Activated T-cell treated with anti-CD3 and anti-CD28 coated beads, Interleukin-2, amount 50 U/mL, for 1 hour (primary cell): ENCODE measurements at regions not wholly inside any gene's neighbourhood (a gene's known extent, or its start where the extent isn't known, plus 50 kb on each side); places are given as distances from the start of the nearest gene placed in this dataset.

ENCODE experiments used
- DNase-seq: peaks from one replicate; pipeline ENCODE4 v3.0.0-alpha.2; 2020

GRCh38 chr20:40588891-40589290 is 100.1 kb downstream of the MAFB start:
- no peak for DNase-seq

- DNase-seq: no peak
Observed at GRCh38 chr20:40587038-40587437, 102.0 kb downstream of the MAFB start.

- DNase-seq: no peak
Observed at GRCh38 chr20:40584130-40584809, 104.8 kb downstream of the MAFB start.

GRCh38 chr20:40583636-40584035 is 105.4 kb downstream of the MAFB start:
- no peak for DNase-seq

GRCh38 chr20:40583205-40583604 is 105.8 kb downstream of the MAFB start:
- DNase-seq: no peak

- DNase-seq: no peak
Observed at GRCh38 chr20:40582531-40582930, 106.5 kb downstream of the MAFB start.

- DNase-seq: no peak
Observed at GRCh38 chr20:40579701-40580100, 109.3 kb downstream of the MAFB start.

- no peak for DNase-seq
Observed at GRCh38 chr20:40578961-40579360, 110.1 kb downstream of the MAFB start.

GRCh38 chr20:40575851-40576250 is 113.2 kb downstream of the MAFB start:
- no peak for DNase-seq

- DNase-seq: no peak
Observed at GRCh38 chr20:40572251-40572650, 116.8 kb downstream of the MAFB start.

GRCh38 chr20:40571639-40572038 is 117.4 kb downstream of the MAFB start:
- no peak for DNase-seq

- no peak for DNase-seq
Observed at GRCh38 chr20:40568200-40568599, 120.8 kb downstream of the MAFB start.

GRCh38 chr20:40565682-40566040 is 123.4 kb downstream of the MAFB start:
- no peak for DNase-seq

GRCh38 chr20:40565001-40565681 is 123.9 kb downstream of the MAFB start:
- DNase-seq: no peak

- DNase-seq: no peak
Observed at GRCh38 chr20:40563296-40563950, 125.6 kb downstream of the MAFB start.

GRCh38 chr20:40562031-40562430 is 127.0 kb downstream of the MAFB start:
- DNase-seq: no peak

GRCh38 chr20:40561187-40561586 is 127.8 kb downstream of the MAFB start:
- no peak for DNase-seq

GRCh38 chr20:40558212-40558611 is 130.8 kb downstream of the MAFB start:
- no peak for DNase-seq

GRCh38 chr20:40551125-40551530 is 137.9 kb downstream of the MAFB start:
- DNase-seq: no peak

- DNase-seq: no peak
Observed at GRCh38 chr20:40547483-40548091, 141.4 kb downstream of the MAFB start.

GRCh38 chr20:40545478-40545877 is 143.6 kb downstream of the MAFB start:
- DNase-seq: no peak

- DNase-seq: no peak
Observed at GRCh38 chr20:40542065-40542464, 147.0 kb downstream of the MAFB start.

GRCh38 chr20:40540166-40540565 is 148.9 kb downstream of the MAFB start:
- DNase-seq: no peak

- DNase-seq: no peak
Observed at GRCh38 chr20:40538131-40538530, 150.9 kb downstream of the MAFB start.
